GM11168 (cell line): ENCODE measurements at regions not wholly inside any gene's neighbourhood (a gene's known extent, or its start where the extent isn't known, plus 50 kb on each side); places are given as distances from the start of the nearest gene placed in this dataset.

Experiments
- in situ Hi-C: fragments of 300-500 bp; cut with MboI; formaldehyde crosslinking; loops from one replicate; pipeline ENCODE4 v1.12.0; 2022; ENCODE audit warnings: low sequenced_read_pairs; ENCODE audit not compliant: unreplicated experiment

DNA sequence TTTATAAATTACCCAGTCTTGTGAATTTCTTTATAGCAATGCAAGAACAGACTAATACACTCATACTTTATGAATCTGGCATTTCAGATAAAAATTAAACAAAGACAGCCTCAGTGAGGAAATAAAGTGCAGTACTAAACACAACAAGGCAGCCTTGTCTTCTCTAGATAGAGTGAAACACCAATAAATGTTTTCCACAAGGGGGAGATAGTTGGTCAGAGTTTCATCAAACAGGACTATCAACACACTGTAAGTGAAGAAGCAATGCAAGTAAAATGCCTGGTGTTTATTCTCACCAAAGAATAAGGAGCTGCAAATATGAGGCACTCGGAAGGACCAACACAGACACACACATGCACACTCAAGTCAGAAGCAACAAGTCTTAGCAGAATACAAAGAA lies 62.8 kb downstream of the FAM9B start:
- in situ Hi-C loops, result loop anchor here (25.0 kb wide), 1 partner anchor 741 kb away; no protein-coding TSS in a partner anchor

GRCh38 chrX:8969378-8969777 lies 64.5 kb downstream of the FAM9B start:
- in situ Hi-C loops, result loop anchor here (25.0 kb wide), 1 partner anchor 743 kb away; no protein-coding TSS in a partner anchor

GRCh38 chrX:8967461-8967860 lies 66.5 kb downstream of the FAM9B start:
- in situ Hi-C loops, result loop anchor here (25.0 kb wide), 1 partner anchor 745 kb away; no protein-coding TSS in a partner anchor

- in situ Hi-C loops, result loop anchor here (25.0 kb wide), 1 partner anchor 751 kb away; no protein-coding TSS in a partner anchor
These were observed 72.9 kb downstream of the FAM9B start for GRCh38 chrX:8960957-8961468.

- in situ Hi-C loops, result loop anchor here (25.0 kb wide), 1 partner anchor 757 kb away; no protein-coding TSS in a partner anchor
These were observed 78.4 kb downstream of the FAM9B start for GRCh38 chrX:8955511-8955910.

GRCh38 chrX:8946563-8946962 lies 87.4 kb downstream of the FAM9B start:
- in situ Hi-C loops, result no loop called here

- in situ Hi-C loops, result no loop called here
These were observed 94.6 kb downstream of the FAM9B start for GRCh38 chrX:8939322-8939721.

DNA sequence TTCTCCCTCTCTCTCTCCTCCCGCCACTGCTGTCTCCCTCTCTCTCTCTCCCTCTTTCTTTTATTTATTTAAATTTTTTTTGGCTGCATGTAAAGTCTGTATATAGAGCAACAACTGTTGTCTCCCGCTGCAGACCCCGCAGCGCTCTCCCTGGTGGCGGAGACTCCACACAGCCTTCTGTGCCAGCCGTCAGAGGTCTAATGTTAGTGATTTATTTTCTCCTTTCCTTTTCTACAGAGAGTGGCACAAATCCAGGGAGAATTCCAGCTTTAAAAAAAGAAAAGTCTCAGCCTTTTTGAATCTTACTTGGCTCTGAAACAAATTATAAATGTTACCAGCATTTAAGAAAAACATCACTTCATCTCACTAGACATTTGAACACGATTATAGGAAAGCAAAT lies 106.2 kb downstream of the FAM9B start:
- in situ Hi-C loops, result no loop called here

- in situ Hi-C loops, result no loop called here
These were observed 106.8 kb downstream of the FAM9B start for GRCh38 chrX:8927066-8927635.

GRCh38 chrX:8921615-8922014 lies 112.3 kb downstream of the FAM9B start:
- in situ Hi-C loops, result no loop called here

- in situ Hi-C loops, result no loop called here
These were observed 114.1 kb downstream of the FAM9B start for GRCh38 chrX:8919801-8920200.

DNA sequence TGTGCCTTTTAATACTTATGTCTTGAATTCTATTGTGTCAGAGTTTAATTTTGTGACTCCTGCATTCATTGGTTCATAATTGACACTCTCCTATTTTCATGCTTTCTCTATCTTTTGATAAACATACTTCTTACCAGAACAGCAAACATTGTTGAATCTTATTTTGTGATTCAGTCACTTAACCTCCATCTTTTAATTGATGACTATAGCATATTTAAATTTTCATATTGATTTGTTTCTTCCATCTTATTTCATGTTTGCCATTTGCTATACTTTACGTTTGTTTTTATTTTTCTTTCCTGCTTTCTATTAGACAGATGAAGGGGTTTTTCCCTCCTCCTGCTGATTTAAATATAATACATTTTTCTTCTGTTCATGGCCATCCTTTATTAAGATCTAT lies 115.5 kb upstream of the FAM9A start:
- in situ Hi-C loops, result no loop called here

DNA sequence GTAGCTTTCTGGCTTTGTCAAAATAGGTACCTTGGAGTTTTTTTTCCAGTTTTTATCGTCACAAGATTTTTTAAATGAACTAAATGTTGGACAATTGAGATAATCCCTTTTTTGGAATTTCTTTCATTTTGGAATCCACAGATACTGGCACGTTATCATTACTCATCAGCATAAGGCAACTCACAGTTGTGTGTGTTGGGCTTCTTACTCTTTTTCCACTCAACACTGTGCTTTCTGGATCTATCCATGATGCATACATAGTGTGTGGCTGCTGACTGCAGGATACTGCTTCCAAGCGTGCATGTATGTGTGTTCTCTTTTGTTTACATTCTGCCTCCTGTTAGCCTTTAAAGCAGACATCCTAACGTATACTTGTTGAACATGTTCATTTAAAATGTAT lies 113.5 kb upstream of the FAM9A start:
- in situ Hi-C loops, result no loop called here

- in situ Hi-C loops, result no loop called here
These were observed 112.6 kb upstream of the FAM9A start for GRCh38 chrX:8913655-8914409.

GRCh38 chrX:8907688-8908087 lies 106.5 kb upstream of the FAM9A start:
- in situ Hi-C loops, result no loop called here

DNA sequence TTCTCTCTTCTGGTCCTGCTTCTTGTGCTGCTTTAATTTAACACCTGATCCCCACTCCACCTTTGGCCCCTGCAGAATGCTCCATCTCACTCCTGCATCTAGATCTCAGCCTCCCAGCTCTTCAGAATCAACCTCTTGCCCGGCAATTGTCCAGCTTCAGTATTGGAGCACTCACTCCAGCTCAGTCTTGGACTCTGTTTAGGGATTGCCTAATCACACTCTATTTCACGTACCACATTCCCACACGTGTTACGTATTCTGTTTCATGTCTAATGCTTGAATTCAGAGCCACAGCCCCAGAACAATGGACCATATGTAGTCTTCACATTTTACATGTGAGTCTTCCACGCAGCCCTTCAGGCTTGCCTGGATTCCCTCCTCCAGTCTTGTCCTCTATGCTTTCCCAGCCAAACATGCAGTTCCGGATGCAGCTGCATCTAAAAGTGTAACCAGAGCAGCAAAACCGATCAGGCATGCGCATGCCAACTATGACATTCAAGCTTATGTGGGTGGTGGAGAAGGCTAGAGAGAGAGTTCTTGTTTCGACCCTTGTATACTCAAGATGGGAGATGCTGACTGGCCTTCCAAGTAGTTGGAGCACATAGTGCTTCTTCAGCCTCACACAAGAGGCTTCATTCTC lies 105.2 kb upstream of the FAM9A start:
- in situ Hi-C loops, result no loop called here

- in situ Hi-C loops, result no loop called here
These were observed 96.1 kb upstream of the FAM9A start for GRCh38 chrX:8897259-8897658.

- in situ Hi-C loops, result no loop called here
These were observed 89.6 kb upstream of the FAM9A start for GRCh38 chrX:8890794-8891193.

- in situ Hi-C loops, result no loop called here
These were observed 85.8 kb upstream of the FAM9A start for GRCh38 chrX:8887004-8887403.

GRCh38 chrX:8879750-8880149 lies 78.6 kb upstream of the FAM9A start:
- in situ Hi-C loops, result no loop called here

DNA sequence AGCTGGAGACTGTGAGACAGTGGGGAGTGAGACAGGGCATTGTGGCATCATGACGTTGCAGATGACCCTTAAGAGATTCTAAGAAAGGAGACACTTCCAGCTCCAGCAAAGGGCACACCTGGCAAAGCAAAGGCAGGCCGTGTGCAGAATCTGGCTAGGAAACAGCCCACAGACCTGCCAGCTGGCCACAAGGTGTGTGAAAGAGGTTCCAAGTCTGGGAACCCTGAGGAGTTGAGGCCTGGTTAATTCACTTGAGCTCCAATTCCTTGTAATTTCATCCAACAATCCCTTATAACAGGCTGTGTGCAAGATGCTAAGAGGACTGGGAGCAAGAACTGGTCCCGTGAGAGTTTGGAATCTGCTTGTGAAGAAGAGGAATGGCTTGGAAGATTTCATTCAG lies 72.8 kb upstream of the FAM9A start:
- in situ Hi-C loops, result no loop called here
